ENCODE measurements at regions not wholly inside any gene's neighbourhood (a gene's known extent, or its start where the extent isn't known, plus 50 kb on each side); places are given as distances from the start of the nearest gene placed in this dataset.

DNA sequence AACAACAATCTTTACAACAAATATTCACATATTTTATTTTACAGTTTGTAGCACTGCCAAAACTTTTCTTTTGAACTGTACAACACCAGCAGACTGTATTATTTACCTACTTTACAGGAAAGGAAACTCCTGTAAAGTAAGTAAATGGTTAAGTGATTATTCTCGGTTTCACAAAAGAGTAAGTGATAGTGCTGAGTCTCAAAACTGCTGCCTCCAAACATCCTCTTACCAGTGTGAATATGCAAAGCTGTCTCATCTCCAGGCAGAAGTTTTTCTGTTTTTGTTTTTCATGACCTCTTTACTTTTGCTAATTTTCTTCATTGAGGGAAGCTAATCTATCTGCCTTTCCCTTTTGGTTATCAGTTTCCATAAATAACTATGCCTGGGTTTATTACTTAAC is 286.7 kb downstream of the SRGAP2C start:
- no peak for DNase-seq (ENCODE audit: low spot score)
- whole genome bisulfite sequencing, result 54% methylated on average over 1 of the region's 1 CpG
- Histone ChIP-seq H3K4me3 (ENCODE audit: low read depth in 1 of 3, low read length in 3 of 3) (no peak overlapping the region), H3K9ac (ENCODE audit: low read depth in 1 of 2, low read length in 2 of 2) (no peak overlapping the region), H3K27me3 (ENCODE audit: control insufficient read depth in 4 of 4, insufficient read depth in 4 of 4, low read length in 3 of 4) (no peaks in the 10 kb centered on the region), H3K36me3 (ENCODE audit: control insufficient read depth in 4 of 4, insufficient read depth in 3 of 4, low read depth in 1 of 4, low read length in 3 of 4) (no peaks in the 10 kb centered on the region), H3K9me3 (ENCODE audit: control insufficient read depth in 4 of 4, low read length in 3 of 4) (no peaks in the 10 kb centered on the region), H3K27ac (ENCODE audit: low read depth in 1 of 2, low read length in 2 of 2) (no peak overlapping the region), H3K4me1 (ENCODE audit: control insufficient read depth in 4 of 4, insufficient read depth in 4 of 4, low read length in 3 of 4) (no peaks in the 10 kb centered on the region)
- TF ChIP-seq, protein P1, sequence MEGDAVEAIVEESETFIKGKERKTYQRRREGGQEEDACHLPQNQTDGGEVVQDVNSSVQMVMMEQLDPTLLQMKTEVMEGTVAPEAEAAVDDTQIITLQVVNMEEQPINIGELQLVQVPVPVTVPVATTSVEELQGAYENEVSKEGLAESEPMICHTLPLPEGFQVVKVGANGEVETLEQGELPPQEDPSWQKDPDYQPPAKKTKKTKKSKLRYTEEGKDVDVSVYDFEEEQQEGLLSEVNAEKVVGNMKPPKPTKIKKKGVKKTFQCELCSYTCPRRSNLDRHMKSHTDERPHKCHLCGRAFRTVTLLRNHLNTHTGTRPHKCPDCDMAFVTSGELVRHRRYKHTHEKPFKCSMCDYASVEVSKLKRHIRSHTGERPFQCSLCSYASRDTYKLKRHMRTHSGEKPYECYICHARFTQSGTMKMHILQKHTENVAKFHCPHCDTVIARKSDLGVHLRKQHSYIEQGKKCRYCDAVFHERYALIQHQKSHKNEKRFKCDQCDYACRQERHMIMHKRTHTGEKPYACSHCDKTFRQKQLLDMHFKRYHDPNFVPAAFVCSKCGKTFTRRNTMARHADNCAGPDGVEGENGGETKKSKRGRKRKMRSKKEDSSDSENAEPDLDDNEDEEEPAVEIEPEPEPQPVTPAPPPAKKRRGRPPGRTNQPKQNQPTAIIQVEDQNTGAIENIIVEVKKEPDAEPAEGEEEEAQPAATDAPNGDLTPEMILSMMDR (IDR thresholded peaks at IDR 0.05; ENCODE audit: low read depth, low read length, missing input control), result no peak
- TF ChIP-seq, protein P2, sequence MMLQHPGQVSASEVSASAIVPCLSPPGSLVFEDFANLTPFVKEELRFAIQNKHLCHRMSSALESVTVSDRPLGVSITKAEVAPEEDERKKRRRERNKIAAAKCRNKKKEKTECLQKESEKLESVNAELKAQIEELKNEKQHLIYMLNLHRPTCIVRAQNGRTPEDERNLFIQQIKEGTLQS (IDR thresholded peaks at IDR 0.05), result no peak
- TF ChIP-seq RAD21 (IDR thresholded peaks at IDR 0.05), result no peak
- no peak for TF ChIP-seq GABPA (IDR thresholded peaks at IDR 0.05 in 1 of 2, conservative IDR thresholded peaks at IDR 0.05 in 1 of 2)
- no peak for TF ChIP-seq FOXA2 (IDR thresholded peaks at IDR 0.05)

DNA sequence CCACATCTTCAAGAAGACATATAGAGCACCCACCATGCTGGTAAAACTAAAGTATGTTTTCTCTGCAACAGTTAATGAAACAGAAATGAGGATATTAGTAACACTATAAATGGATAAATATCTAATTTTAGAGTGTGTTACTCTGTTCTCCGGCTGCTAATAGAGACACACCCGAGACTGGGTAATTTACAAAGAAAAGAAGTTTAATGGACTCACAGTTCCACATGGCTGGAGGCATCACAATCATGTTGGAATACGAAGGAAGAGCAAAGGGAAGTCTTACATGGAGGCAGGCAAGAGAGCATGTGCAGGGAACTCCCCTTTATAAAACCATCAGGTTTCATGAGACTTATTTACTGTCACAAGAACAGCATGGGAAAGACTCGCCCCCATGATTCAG is 287.2 kb downstream of the SRGAP2C start:
- no peaks in the 10 kb centered on the region for H3K27me3 ChIP-seq (ENCODE audit: control insufficient read depth in 4 of 4, insufficient read depth in 4 of 4, low read length in 3 of 4)
- H3K4me1 ChIP-seq (ENCODE audit: control insufficient read depth in 4 of 4, insufficient read depth in 4 of 4, low read length in 3 of 4), result no peaks in the 10 kb centered on the region
- DNase-seq (ENCODE audit: low spot score), result no peak
- WGBS, result 82% methylated on average over 4 of the region's 4 CpGs
- no peaks in the 10 kb centered on the region for H3K36me3 ChIP-seq (ENCODE audit: control insufficient read depth in 4 of 4, insufficient read depth in 3 of 4, low read depth in 1 of 4, low read length in 3 of 4)
- H3K27ac ChIP-seq (ENCODE audit: low read depth in 1 of 2, low read length in 2 of 2), result no peak overlapping the region
- no peaks in the 10 kb centered on the region for H3K9me3 ChIP-seq (ENCODE audit: control insufficient read depth in 4 of 4, low read length in 3 of 4)
- TF ChIP-seq, protein P3, sequence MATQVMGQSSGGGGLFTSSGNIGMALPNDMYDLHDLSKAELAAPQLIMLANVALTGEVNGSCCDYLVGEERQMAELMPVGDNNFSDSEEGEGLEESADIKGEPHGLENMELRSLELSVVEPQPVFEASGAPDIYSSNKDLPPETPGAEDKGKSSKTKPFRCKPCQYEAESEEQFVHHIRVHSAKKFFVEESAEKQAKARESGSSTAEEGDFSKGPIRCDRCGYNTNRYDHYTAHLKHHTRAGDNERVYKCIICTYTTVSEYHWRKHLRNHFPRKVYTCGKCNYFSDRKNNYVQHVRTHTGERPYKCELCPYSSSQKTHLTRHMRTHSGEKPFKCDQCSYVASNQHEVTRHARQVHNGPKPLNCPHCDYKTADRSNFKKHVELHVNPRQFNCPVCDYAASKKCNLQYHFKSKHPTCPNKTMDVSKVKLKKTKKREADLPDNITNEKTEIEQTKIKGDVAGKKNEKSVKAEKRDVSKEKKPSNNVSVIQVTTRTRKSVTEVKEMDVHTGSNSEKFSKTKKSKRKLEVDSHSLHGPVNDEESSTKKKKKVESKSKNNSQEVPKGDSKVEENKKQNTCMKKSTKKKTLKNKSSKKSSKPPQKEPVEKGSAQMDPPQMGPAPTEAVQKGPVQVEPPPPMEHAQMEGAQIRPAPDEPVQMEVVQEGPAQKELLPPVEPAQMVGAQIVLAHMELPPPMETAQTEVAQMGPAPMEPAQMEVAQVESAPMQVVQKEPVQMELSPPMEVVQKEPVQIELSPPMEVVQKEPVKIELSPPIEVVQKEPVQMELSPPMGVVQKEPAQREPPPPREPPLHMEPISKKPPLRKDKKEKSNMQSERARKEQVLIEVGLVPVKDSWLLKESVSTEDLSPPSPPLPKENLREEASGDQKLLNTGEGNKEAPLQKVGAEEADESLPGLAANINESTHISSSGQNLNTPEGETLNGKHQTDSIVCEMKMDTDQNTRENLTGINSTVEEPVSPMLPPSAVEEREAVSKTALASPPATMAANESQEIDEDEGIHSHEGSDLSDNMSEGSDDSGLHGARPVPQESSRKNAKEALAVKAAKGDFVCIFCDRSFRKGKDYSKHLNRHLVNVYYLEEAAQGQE (IDR thresholded peaks at IDR 0.05), result no peak
- TF ChIP-seq NR2F2 (IDR thresholded peaks at IDR 0.05) (no peak), RAD21 (IDR thresholded peaks at IDR 0.05) (no peak), HNF4G (IDR thresholded peaks at IDR 0.05) (no peak), EGR1 (IDR thresholded peaks at IDR 0.05; ENCODE audit: low read depth in 2 of 2) (no peak), HNF4A (conservative IDR thresholded peaks at IDR 0.05) (no peak), SP1 (IDR thresholded peaks at IDR 0.05) (no peak), TAF1 (conservative IDR thresholded peaks at IDR 0.05) (no peak), FOXA1 (IDR thresholded peaks at IDR 0.05) (no peak), GABPA (IDR thresholded peaks at IDR 0.05 in 1 of 2, conservative IDR thresholded peaks at IDR 0.05 in 1 of 2) (no peak), JUND (IDR thresholded peaks at IDR 0.05) (no peak), RXRA (IDR thresholded peaks at IDR 0.05) (no peak), FOXA2 (IDR thresholded peaks at IDR 0.05) (no peak), YY1 (IDR thresholded peaks at IDR 0.05) (no peak)
- TF ChIP-seq, protein P2 (IDR thresholded peaks at IDR 0.05), result no peak
- TF ChIP-seq, protein P4, sequence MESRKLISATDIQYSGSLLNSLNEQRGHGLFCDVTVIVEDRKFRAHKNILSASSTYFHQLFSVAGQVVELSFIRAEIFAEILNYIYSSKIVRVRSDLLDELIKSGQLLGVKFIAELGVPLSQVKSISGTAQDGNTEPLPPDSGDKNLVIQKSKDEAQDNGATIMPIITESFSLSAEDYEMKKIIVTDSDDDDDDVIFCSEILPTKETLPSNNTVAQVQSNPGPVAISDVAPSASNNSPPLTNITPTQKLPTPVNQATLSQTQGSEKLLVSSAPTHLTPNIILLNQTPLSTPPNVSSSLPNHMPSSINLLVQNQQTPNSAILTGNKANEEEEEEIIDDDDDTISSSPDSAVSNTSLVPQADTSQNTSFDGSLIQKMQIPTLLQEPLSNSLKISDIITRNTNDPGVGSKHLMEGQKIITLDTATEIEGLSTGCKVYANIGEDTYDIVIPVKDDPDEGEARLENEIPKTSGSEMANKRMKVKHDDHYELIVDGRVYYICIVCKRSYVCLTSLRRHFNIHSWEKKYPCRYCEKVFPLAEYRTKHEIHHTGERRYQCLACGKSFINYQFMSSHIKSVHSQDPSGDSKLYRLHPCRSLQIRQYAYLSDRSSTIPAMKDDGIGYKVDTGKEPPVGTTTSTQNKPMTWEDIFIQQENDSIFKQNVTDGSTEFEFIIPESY (IDR thresholded peaks at IDR 0.05), result no peak
- TF ChIP-seq, protein P5, sequence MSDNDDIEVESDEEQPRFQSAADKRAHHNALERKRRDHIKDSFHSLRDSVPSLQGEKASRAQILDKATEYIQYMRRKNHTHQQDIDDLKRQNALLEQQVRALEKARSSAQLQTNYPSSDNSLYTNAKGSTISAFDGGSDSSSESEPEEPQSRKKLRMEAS (IDR thresholded peaks at IDR 0.05), result no peak
- TF ChIP-seq, protein P1 (IDR thresholded peaks at IDR 0.05; ENCODE audit: low read depth, low read length, missing input control), result no peak
- no peak overlapping the region for H3K9ac ChIP-seq (ENCODE audit: low read depth in 1 of 2, low read length in 2 of 2)
- H3K4me3 ChIP-seq (ENCODE audit: low read depth in 1 of 3, low read length in 3 of 3), result no peak overlapping the region
